BLaER1 treated with 17β-estradiol and CSF1 and Interleukin-3, amounts not matched to agents 10 nM and 100 nM (cell line): ENCODE measurements at regions not wholly inside any gene's neighbourhood (a gene's known extent, or its start where the extent isn't known, plus 50 kb on each side); places are given as distances from the start of the nearest gene placed in this dataset.
A peak's percentile ranks its signal among the peaks of the same experiment; 100 is the strongest.

ENCODE experiments used
- H3K27ac ChIP-seq, 11 experiments: shearing (Covaris generic); formaldehyde crosslinking; 2 replicates each; pipeline ENCODE4 v1.8.1; 2022
- H3K27me3 ChIP-seq, 11 experiments: shearing (Covaris generic); formaldehyde crosslinking; 2 replicates each; pipeline ENCODE4 v1.8.1; 2022
- H3K36me3 ChIP-seq, 11 experiments: shearing (Covaris generic); formaldehyde crosslinking; 2 replicates each; pipeline ENCODE4 v1.8.1; 2022
- H3K4me1 ChIP-seq, 10 experiments: shearing (Covaris generic); formaldehyde crosslinking; 2 replicates each; pipeline ENCODE4 v1.8.1; 2022
- H3K4me2 ChIP-seq, 11 experiments: shearing (Covaris generic); formaldehyde crosslinking; 2 replicates each; pipeline ENCODE4 v1.8.1; 2022
- H3K4me3 ChIP-seq, 10 experiments: shearing (Covaris generic); formaldehyde crosslinking; 2 replicates each; pipeline ENCODE4 v1.8.1; 2022
- H3K9ac ChIP-seq, 11 experiments: shearing (Covaris generic); formaldehyde crosslinking; 2 replicates each; pipeline ENCODE4 v1.8.1; 2022
- H3K9me3 ChIP-seq, 11 experiments: shearing (Covaris generic); formaldehyde crosslinking; replicated peaks in 1 of 11; 2 replicates each; pipeline ENCODE4 v1.8.1; 2022
- H4K20me1 ChIP-seq, 11 experiments: shearing (Covaris generic); formaldehyde crosslinking; 2 replicates each; pipeline ENCODE4 v1.8.1; 2022
- Cebpa-rat ChIP-seq, 11 experiments: shearing (Covaris generic); IDR thresholded peaks; 2 replicates each; pipeline ENCODE4 v1.8.1; 2022

- no peak for TF ChIP-seq Cebpa-rat (IDR thresholded peaks at IDR 0.05)
- H3K27me3 ChIP-seq: no peaks in the 10 kb centered on the region
- H3K4me3 ChIP-seq: peak overlapping the region in 5 of 10 experiments; percentile 12 to 61 (median 31); a peak in 4 of 20 replicates
- peaks cover 0 to 58% (median 0%) of the 10 kb centered on the region in 11 experiments; a peak in 4 of 22 replicates for H4K20me1 ChIP-seq
- peaks cover 32 to 68% (median 51%) of the 10 kb centered on the region in 10 experiments for H3K4me1 ChIP-seq
- peak overlapping the region; percentile 50 to 77 (median 68); a peak in 20 of 22 replicates for H3K27ac ChIP-seq
- H3K36me3 ChIP-seq: peaks cover 0 to 55% (median 0%) of the 10 kb centered on the region in 11 experiments; a peak in 7 of 22 replicates
- peaks cover 18 to 33% (median 23%) of the 10 kb centered on the region in 11 experiments for H3K9me3 ChIP-seq
- peak overlapping the region; percentile 37 to 83 (median 66); a peak in 19 of 22 replicates for H3K9ac ChIP-seq
- H3K4me2 ChIP-seq: peak overlapping the region; percentile 61 to 94 (median 83)
These were observed 58.6 kb downstream of the PHETA1 start for GRCh38 chr12:111310076-111310870.

- no peaks in the 10 kb centered on the region for H3K27me3 ChIP-seq
- H3K9ac ChIP-seq: peak overlapping the region; percentile 37 to 83 (median 66); a peak in 19 of 22 replicates
- H3K36me3 ChIP-seq: peaks cover 0 to 62% (median 0%) of the 10 kb centered on the region in 11 experiments; a peak in 7 of 22 replicates
- peaks cover 32 to 61% (median 48%) of the 10 kb centered on the region in 10 experiments for H3K4me1 ChIP-seq
- TF ChIP-seq Cebpa-rat (IDR thresholded peaks at IDR 0.05): no peak
- peak overlapping the region; percentile 50 to 77 (median 68); a peak in 20 of 22 replicates for H3K27ac ChIP-seq
- peak overlapping the region in 5 of 10 experiments; percentile 12 to 61 (median 31); a peak in 4 of 20 replicates for H3K4me3 ChIP-seq
- peaks cover 0 to 58% (median 0%) of the 10 kb centered on the region in 11 experiments; a peak in 4 of 22 replicates for H4K20me1 ChIP-seq
- H3K4me2 ChIP-seq: peak overlapping the region; percentile 61 to 94 (median 83)
- peaks cover 25 to 40% (median 30%) of the 10 kb centered on the region in 11 experiments for H3K9me3 ChIP-seq
These were observed 59.3 kb downstream of the PHETA1 start for GRCh38 chr12:111309584-111309983.

- H3K27me3 ChIP-seq: no peaks in the 10 kb centered on the region
- no peak for TF ChIP-seq Cebpa-rat (IDR thresholded peaks at IDR 0.05)
- peaks cover 36 to 51% (median 41%) of the 10 kb centered on the region in 11 experiments for H3K9me3 ChIP-seq
- no peak overlapping the region for H3K9ac ChIP-seq
- H3K4me3 ChIP-seq: no peak overlapping the region
- H3K36me3 ChIP-seq: peaks cover 0 to 72% (median 6%) of the 10 kb centered on the region in 11 experiments; a peak in 8 of 22 replicates
- peak overlapping the region; percentile 61 to 94 (median 83); a peak in 14 of 22 replicates for H3K4me2 ChIP-seq
- H3K27ac ChIP-seq: peak overlapping the region in 1 of 11 experiments; percentile 76; a peak in 3 of 22 replicates
- peaks cover 0 to 64% (median 0%) of the 10 kb centered on the region in 11 experiments; a peak in 4 of 22 replicates for H4K20me1 ChIP-seq
- peaks cover 31 to 51% (median 38%) of the 10 kb centered on the region in 10 experiments for H3K4me1 ChIP-seq
These were observed 60.4 kb downstream of the PHETA1 start for GRCh38 chr12:111308473-111308872.

GRCh38 chr12:111304642-111305071, 64.2 kb downstream of the PHETA1 start:
- Histone ChIP-seq H3K27me3 (no peaks in the 10 kb centered on the region), H3K27ac (no peak overlapping the region), H3K9ac (no peak overlapping the region), H4K20me1 (peaks cover 0 to 64% (median 0%) of the 10 kb centered on the region in 11 experiments; a peak in 3 of 22 replicates), H3K9me3 (peaks cover 38 to 54% (median 45%) of the 10 kb centered on the region in 11 experiments), H3K4me2 (no peak overlapping the region), H3K4me3 (peak overlapping the region in 2 of 10 experiments; percentile 4 to 11; a peak in 2 of 20 replicates), H3K4me1 (peaks cover 11 to 16% (median 12%) of the 10 kb centered on the region in 10 experiments), H3K36me3 (peaks cover 0 to 56% (median 6%) of the 10 kb centered on the region in 11 experiments; a peak in 8 of 22 replicates)
- TF ChIP-seq Cebpa-rat (IDR thresholded peaks at IDR 0.05): no peak

GRCh38 chr12:111303531-111303930, 65.4 kb downstream of the PHETA1 start:
- Histone ChIP-seq H3K9ac (no peak overlapping the region), H3K9me3 (peaks cover 38 to 54% (median 45%) of the 10 kb centered on the region in 11 experiments), H3K4me1 (peaks cover under 1 to 5% (median 1%) of the 10 kb centered on the region in 10 experiments; a peak in 13 of 20 replicates), H4K20me1 (peaks cover 0 to 65% (median 0%) of the 10 kb centered on the region in 11 experiments; a peak in 3 of 22 replicates), H3K27ac (no peak overlapping the region), H3K36me3 (peaks cover 0 to 49% (median 6%) of the 10 kb centered on the region in 11 experiments; a peak in 8 of 22 replicates), H3K27me3 (no peaks in the 10 kb centered on the region), H3K4me3 (no peak overlapping the region; a peak in 1 of 20 replicates), H3K4me2 (no peak overlapping the region)
- no peak for TF ChIP-seq Cebpa-rat (IDR thresholded peaks at IDR 0.05)

- no peak for TF ChIP-seq Cebpa-rat (IDR thresholded peaks at IDR 0.05)
- Histone ChIP-seq H3K4me2 (no peak overlapping the region), H3K4me1 (peaks cover 0 to 12% (median 0%) of the 10 kb centered on the region in 10 experiments; a peak in 5 of 20 replicates), H3K27me3 (no peaks in the 10 kb centered on the region), H3K9me3 (peaks cover 4 to 8% (median 6%) of the 10 kb centered on the region in 11 experiments), H3K9ac (no peak overlapping the region), H3K4me3 (no peak overlapping the region), H3K36me3 (peaks cover 0 to 3% (median 0%) of the 10 kb centered on the region in 11 experiments; a peak in 4 of 22 replicates), H4K20me1 (peaks cover 0 to 89% (median 0%) of the 10 kb centered on the region in 11 experiments; a peak in 3 of 22 replicates), H3K27ac (no peak overlapping the region)
These were observed 70.1 kb downstream of the PHETA1 start for GRCh38 chr12:111298582-111299436.

GRCh38 chr12:111297703-111298426, 71.0 kb downstream of the PHETA1 start:
- Histone ChIP-seq H3K27me3 (no peaks in the 10 kb centered on the region), H3K27ac (no peak overlapping the region), H4K20me1 (peaks cover 0 to 85% (median 0%) of the 10 kb centered on the region in 11 experiments; a peak in 3 of 22 replicates), H3K36me3 (peaks cover 0 to 8% (median 0%) of the 10 kb centered on the region in 11 experiments; a peak in 3 of 22 replicates), H3K4me2 (no peak overlapping the region), H3K4me3 (no peak overlapping the region), H3K4me1 (peaks cover 0 to 12% (median 0%) of the 10 kb centered on the region in 10 experiments; a peak in 5 of 20 replicates), H3K9me3 (no peaks in the 10 kb centered on the region), H3K9ac (no peak overlapping the region)
- no peak for TF ChIP-seq Cebpa-rat (IDR thresholded peaks at IDR 0.05)
